ENCODE measurements at regions not wholly inside any gene's neighbourhood (a gene's known extent, or its start where the extent isn't known, plus 50 kb on each side); places are given as distances from the start of the nearest gene placed in this dataset.

DNA sequence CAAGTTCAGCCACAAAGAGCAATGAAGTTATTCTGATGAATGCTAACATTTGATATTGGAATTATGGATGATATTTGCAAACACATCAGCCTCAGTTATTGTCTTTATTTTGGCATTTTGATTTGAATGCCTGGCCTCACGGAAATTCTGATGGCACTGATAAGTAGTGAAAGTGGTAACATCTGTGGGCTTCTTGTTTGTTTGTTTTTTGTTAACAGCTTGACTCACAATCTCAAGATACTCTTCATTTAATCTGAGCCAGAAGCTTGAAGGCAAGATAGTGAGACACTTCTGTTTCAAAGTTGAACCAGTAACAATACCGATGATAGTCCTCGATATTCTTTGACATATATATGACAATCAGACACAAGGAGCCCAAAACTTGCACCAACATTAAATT is 182.9 kb upstream of the NFIA start:
- WGBS (ENCODE audit: insufficient coverage, low lambda C conversion rate), result 60% methylated on average over 1 of the region's 3 CpGs
- H3K9me3 ChIP-seq (ENCODE audit: control insufficient read depth, low read depth, low read length), result no peaks in the 10 kb centered on the region
- H3K27me3 ChIP-seq (ENCODE audit: control insufficient read depth, insufficient read depth, low read length), result no peaks in the 10 kb centered on the region
- no peak overlapping the region for H3K4me3 ChIP-seq (ENCODE audit: low read length)
- no peaks in the 10 kb centered on the region for H3K36me3 ChIP-seq (ENCODE audit: control insufficient read depth, insufficient read depth, low read length)
- H3K4me1 ChIP-seq (ENCODE audit: control insufficient read depth, insufficient read depth, low read length), result peaks cover 8% of the 10 kb centered on the region
- H3K27ac ChIP-seq (ENCODE audit: low read length), result no peak overlapping the region
- DNase-seq, result no peak

DNA sequence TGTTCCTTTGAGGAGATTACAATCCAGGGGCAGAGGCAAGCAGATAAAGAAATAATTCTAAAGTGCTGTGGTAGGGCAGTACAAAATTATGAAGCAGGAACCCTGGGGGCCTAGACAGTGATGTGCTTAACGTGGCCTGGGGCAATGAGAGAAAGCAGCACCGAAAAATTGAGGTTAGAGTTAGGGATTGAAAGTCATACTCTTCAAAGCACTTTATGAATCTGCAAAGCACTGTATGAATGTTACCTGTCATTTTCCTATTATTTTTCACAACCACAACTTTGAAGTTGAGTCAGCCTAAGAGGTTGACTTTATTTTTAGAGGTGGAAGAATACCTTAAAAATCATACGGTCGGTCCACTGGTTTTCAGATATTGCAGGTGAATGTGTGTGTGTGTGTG is 183.4 kb upstream of the NFIA start:
- DNase-seq, result no peak
- no CpG with 5 or more reads among the region's 4 CpGs for WGBS (ENCODE audit: insufficient coverage, low lambda C conversion rate)

DNA sequence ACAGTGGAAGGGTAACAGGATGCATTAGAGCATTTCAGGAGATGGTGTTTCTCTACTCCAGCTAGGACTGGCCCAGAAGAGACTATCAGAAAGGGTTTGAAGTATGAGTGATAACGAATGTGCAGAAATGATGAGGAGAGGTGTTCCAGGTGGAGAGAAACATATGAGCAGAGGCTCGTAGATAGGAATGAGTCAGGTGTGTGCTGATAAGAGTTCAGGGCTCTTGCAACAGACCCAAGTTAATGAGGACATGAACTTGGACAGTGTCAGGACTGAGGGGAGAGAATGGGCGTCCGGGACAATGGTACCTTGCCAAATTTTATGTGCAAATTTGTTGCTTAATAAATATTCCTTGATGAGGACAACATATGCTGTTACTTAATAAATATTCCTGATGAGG is 183.9 kb upstream of the NFIA start:
- Histone ChIP-seq H3K36me3 (ENCODE audit: control insufficient read depth, insufficient read depth, low read length) (no peaks in the 10 kb centered on the region), H3K27ac (ENCODE audit: low read length) (peak overlapping the region; percentile 57), H3K4me3 (ENCODE audit: low read length) (no peak overlapping the region), H3K27me3 (ENCODE audit: control insufficient read depth, insufficient read depth, low read length) (no peaks in the 10 kb centered on the region), H3K4me1 (ENCODE audit: control insufficient read depth, insufficient read depth, low read length) (peaks cover 8% of the 10 kb centered on the region), H3K9me3 (ENCODE audit: control insufficient read depth, low read depth, low read length) (no peaks in the 10 kb centered on the region)
- DNase-seq, result peak; percentile 71 to 85
- WGBS (ENCODE audit: insufficient coverage, low lambda C conversion rate), result 33% methylated on average over 1 of the region's 4 CpGs

More for the DNA sequence above, 183.4 kb upstream of the NFIA start:
- Histone ChIP-seq H3K4me1 (ENCODE audit: control insufficient read depth, insufficient read depth, low read length) (peaks cover 8% of the 10 kb centered on the region), H3K27ac (ENCODE audit: low read length) (peak overlapping the region; percentile 57), H3K4me3 (ENCODE audit: low read length) (no peak overlapping the region), H3K36me3 (ENCODE audit: control insufficient read depth, insufficient read depth, low read length) (no peaks in the 10 kb centered on the region), H3K9me3 (ENCODE audit: control insufficient read depth, low read depth, low read length) (no peaks in the 10 kb centered on the region), H3K27me3 (ENCODE audit: control insufficient read depth, insufficient read depth, low read length) (no peaks in the 10 kb centered on the region)

DNA sequence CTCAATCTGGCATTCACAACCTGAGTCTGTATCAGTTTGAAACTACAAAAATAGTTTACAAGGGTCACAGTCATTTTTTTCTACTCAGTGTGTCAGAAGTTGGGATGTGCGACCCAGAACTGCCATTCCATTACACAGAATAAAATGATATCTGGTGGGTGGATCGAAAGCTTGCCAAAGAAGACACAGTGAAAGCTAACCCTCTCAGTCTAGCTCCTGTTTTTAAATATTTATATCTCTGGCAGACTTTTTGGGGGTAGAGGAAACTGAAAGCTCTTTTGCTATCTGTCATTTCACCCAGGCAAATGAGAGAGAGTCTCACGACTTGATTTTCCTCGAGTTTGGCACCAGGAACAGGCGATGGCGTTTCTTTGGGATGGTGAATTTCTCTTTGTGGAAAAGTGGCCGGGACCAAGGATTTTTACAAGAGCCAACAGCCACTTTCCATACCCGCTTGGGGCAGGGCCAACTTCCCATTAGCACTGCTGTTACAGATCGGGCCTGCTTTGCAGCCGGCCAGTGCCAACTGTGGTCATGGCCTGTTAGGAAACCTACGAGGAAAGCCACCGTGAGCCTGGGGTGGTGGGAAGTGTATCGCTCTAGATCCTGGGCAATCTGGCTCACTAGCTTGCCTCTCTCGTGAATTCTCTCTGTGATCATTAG is 185.5 kb upstream of the NFIA start:
- H3K4me3 ChIP-seq (ENCODE audit: low read length), result no peak overlapping the region
- no peaks in the 10 kb centered on the region for H3K27me3 ChIP-seq (ENCODE audit: control insufficient read depth, insufficient read depth, low read length)
- H3K9me3 ChIP-seq (ENCODE audit: control insufficient read depth, low read depth, low read length), result no peaks in the 10 kb centered on the region
- no peak overlapping the region for H3K27ac ChIP-seq (ENCODE audit: low read length)
- WGBS (ENCODE audit: insufficient coverage, low lambda C conversion rate), result 92% methylated on average over 2 of the region's 14 CpGs
- no peak for DNase-seq
- H3K4me1 ChIP-seq (ENCODE audit: control insufficient read depth, insufficient read depth, low read length), result peaks cover 8% of the 10 kb centered on the region
- H3K36me3 ChIP-seq (ENCODE audit: control insufficient read depth, insufficient read depth, low read length), result no peaks in the 10 kb centered on the region

DNA sequence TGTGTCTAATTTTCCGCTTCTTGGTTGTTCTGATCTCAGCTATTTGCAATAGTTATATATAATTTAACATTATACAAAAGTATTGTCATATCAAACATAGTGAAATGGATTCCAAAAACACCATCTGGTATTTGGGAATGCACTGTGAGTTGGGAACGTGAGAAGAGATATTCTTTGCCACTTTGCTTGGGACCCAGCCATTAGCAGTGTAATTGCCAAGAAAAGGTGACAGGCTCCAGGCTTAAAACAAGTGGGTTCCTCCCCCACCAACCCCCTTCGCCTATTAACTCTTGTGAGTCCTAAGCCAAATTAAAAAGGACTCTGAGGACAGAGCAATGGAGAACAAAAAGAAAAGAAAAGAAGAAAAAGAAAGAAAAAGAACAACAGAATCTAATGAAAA is 186.7 kb upstream of the NFIA start:
- Histone ChIP-seq H3K9me3 (ENCODE audit: control insufficient read depth, low read depth, low read length) (no peaks in the 10 kb centered on the region), H3K27ac (ENCODE audit: low read length) (no peak overlapping the region), H3K27me3 (ENCODE audit: control insufficient read depth, insufficient read depth, low read length) (no peaks in the 10 kb centered on the region), H3K36me3 (ENCODE audit: control insufficient read depth, insufficient read depth, low read length) (no peaks in the 10 kb centered on the region), H3K4me1 (ENCODE audit: control insufficient read depth, insufficient read depth, low read length) (peaks cover 8% of the 10 kb centered on the region), H3K4me3 (ENCODE audit: low read length) (no peak overlapping the region)
- DNase-seq, result no peak
- WGBS (ENCODE audit: insufficient coverage, low lambda C conversion rate), result 100% methylated on average over 1 of the region's 3 CpGs

DNA sequence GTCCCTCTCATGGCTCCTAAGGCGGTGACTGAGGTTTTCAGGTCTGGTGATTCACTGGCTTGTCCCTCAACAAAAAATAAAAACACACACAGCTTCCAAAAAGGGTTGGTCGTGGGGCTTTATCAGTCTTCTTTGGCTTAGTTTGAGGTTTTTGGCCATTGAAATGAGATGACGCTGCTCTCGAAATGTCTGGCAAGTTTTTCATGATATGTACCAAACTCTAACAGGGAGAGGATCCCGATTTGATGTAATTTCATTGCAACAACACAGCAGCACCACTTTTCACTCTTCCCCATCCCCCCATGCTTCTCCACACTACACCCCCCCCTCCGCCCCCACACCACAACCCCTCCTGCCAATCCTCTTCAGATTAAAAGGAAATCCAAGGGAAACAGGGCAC is 187.1 kb upstream of the NFIA start:
- Histone ChIP-seq H3K36me3 (ENCODE audit: control insufficient read depth, insufficient read depth, low read length) (no peaks in the 10 kb centered on the region), H3K9me3 (ENCODE audit: control insufficient read depth, low read depth, low read length) (no peaks in the 10 kb centered on the region), H3K4me1 (ENCODE audit: control insufficient read depth, insufficient read depth, low read length) (peaks cover 8% of the 10 kb centered on the region), H3K27me3 (ENCODE audit: control insufficient read depth, insufficient read depth, low read length) (no peaks in the 10 kb centered on the region), H3K4me3 (ENCODE audit: low read length) (no peak overlapping the region), H3K27ac (ENCODE audit: low read length) (no peak overlapping the region)
- WGBS (ENCODE audit: insufficient coverage, low lambda C conversion rate), result 100% methylated on average over 1 of the region's 6 CpGs
- no peak for DNase-seq

DNA sequence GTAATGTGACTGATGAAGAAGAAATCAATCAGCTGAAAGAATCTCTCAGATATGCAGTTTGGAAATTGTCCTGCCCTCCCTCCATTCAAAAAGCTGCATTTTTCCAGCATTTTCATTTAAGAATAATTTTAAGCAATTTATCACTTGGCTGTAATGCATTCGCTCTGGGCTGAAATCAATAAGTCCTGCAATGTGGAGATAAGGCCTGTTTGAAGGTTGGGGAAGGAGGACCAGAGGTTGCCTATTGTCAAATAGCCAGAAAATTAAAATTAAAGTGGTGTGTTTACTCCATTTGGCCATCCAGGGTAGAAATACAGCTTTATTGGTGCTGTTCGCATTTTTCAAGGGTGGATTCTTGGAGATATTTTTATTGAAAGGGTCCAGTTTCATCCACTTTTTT is 187.6 kb upstream of the NFIA start:
- no peak overlapping the region for H3K4me3 ChIP-seq (ENCODE audit: low read length)
- no peaks in the 10 kb centered on the region for H3K36me3 ChIP-seq (ENCODE audit: control insufficient read depth, insufficient read depth, low read length)
- no peak for DNase-seq
- WGBS (ENCODE audit: insufficient coverage, low lambda C conversion rate), result no CpG with 5 or more reads among the region's 2 CpGs
- peaks cover 8% of the 10 kb centered on the region for H3K4me1 ChIP-seq (ENCODE audit: control insufficient read depth, insufficient read depth, low read length)
- H3K27me3 ChIP-seq (ENCODE audit: control insufficient read depth, insufficient read depth, low read length), result no peaks in the 10 kb centered on the region
- no peak overlapping the region for H3K27ac ChIP-seq (ENCODE audit: low read length)
- no peaks in the 10 kb centered on the region for H3K9me3 ChIP-seq (ENCODE audit: control insufficient read depth, low read depth, low read length)

DNA sequence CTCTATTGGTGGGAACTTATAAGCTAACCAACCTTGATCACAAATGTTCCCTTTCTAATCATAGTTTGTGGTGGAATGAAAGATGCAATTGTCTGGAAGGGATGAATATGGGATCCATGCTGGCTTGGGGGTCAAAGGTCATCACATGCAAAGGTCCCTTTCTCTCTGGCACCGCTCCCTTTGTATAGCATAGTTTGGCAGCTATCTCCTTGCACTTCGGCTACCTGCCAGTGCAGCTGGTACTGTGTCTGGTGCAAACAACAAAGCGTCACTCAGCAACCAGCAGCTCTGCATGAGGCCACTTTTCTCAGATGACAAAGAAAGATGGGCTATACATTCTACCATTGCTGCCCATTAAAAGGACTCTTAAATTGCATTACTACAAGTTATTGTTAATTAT is 188.2 kb upstream of the NFIA start:
- Histone ChIP-seq H3K27me3 (ENCODE audit: control insufficient read depth, insufficient read depth, low read length) (no peaks in the 10 kb centered on the region), H3K36me3 (ENCODE audit: control insufficient read depth, insufficient read depth, low read length) (no peaks in the 10 kb centered on the region), H3K9me3 (ENCODE audit: control insufficient read depth, low read depth, low read length) (no peaks in the 10 kb centered on the region), H3K4me1 (ENCODE audit: control insufficient read depth, insufficient read depth, low read length) (peaks cover 8% of the 10 kb centered on the region), H3K4me3 (ENCODE audit: low read length) (no peak overlapping the region), H3K27ac (ENCODE audit: low read length) (no peak overlapping the region)
- no CpG with 5 or more reads among the region's 3 CpGs for WGBS (ENCODE audit: insufficient coverage, low lambda C conversion rate)
- peak in 1 of 2 donors; percentile 18 for DNase-seq

DNA sequence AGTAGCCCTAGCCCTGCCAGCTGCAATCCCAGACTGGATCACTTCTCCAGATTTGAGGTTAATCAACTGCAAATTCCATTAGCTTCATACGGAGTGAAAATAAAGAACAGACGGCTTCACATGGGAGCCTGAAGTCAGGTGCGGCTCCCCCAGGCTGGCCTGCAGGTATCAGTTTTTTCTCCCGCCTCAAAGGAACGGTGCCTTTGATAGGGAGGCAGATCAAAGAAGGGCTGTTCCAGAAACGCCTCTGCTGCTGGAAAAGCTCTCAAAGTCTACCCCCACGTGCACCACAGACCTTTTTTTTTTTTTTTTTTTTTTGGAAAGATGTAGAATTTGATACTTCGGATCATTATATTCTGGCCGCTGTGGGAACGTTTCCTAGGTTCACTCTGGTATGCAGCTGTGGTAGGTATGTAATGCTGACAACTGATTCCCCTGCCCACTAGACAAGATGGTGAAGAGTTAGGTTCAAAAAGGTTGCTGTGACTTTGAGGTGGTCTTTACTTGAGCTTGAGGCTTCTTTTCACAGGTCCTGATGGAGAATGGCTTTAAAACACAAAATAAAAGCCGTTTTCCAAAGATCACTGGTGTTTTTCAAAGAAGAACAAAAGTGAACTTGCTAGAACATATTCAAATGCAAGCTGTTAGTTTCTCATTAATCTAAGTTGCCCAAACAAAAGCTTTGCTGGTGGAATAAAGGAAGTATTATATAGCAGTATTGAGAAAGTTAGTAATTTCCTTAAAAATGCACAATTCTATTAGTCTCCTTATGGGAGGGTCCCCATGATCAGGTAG is 189.0 kb upstream of the NFIA start:
- no peak overlapping the region for H3K4me3 ChIP-seq (ENCODE audit: low read length)
- no CpG with 5 or more reads among the region's 11 CpGs for WGBS (ENCODE audit: insufficient coverage, low lambda C conversion rate)
- peak in 1 of 2 donors; percentile 28 for DNase-seq
- no peak overlapping the region for H3K27ac ChIP-seq (ENCODE audit: low read length)
- no peaks in the 10 kb centered on the region for H3K27me3 ChIP-seq (ENCODE audit: control insufficient read depth, insufficient read depth, low read length)
- no peaks in the 10 kb centered on the region for H3K36me3 ChIP-seq (ENCODE audit: control insufficient read depth, insufficient read depth, low read length)
- peaks cover 4% of the 10 kb centered on the region for H3K4me1 ChIP-seq (ENCODE audit: control insufficient read depth, insufficient read depth, low read length)
- H3K9me3 ChIP-seq (ENCODE audit: control insufficient read depth, low read depth, low read length), result no peaks in the 10 kb centered on the region

DNA sequence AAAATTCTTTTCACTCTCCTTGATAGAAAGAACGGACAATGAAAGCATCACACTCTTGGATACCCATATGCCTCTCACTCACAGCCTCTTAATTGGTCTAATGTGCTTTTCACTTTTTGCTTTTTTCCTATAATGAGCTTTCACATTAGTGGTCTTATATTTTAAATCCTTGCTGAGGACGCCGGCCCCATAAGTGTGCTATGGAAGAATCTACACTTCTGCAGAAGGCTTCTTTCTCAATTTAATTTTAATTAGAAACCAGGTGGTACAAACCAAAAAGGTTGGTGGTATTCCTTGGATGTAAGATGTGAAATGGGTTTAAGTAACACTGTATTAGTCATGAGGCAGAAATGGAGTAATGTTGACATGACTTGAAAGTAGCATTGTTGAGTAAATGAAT is 190.6 kb upstream of the NFIA start:
- H3K27ac ChIP-seq (ENCODE audit: low read length), result no peak overlapping the region
- DNase-seq, result no peak
- WGBS (ENCODE audit: insufficient coverage, low lambda C conversion rate), result 100% methylated on average over 2 of the region's 3 CpGs
- no peak overlapping the region for H3K4me3 ChIP-seq (ENCODE audit: low read length)
- no peaks in the 10 kb centered on the region for H3K27me3 ChIP-seq (ENCODE audit: control insufficient read depth, insufficient read depth, low read length)
- H3K9me3 ChIP-seq (ENCODE audit: control insufficient read depth, low read depth, low read length), result no peaks in the 10 kb centered on the region
- H3K4me1 ChIP-seq (ENCODE audit: control insufficient read depth, insufficient read depth, low read length), result peaks cover 4% of the 10 kb centered on the region
- H3K36me3 ChIP-seq (ENCODE audit: control insufficient read depth, insufficient read depth, low read length), result no peaks in the 10 kb centered on the region

DNA sequence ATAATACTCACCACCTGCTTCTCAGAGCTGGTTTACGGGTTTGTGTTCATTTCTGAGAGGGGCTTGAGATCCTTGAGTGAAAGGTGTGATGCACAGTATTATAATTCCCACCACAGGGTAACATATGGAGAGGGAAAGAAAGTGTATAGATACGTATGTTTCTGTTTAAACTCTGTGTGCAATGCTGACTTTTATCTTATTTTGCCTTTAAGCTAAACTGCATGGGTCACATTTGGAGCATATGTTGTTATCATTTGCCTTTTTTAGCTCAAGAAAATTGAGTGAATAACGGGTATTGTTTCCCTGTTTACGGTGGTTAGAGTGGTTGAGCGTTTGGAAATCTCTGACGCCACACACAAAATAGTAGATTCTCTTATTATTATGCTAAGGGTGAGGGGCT is 191.1 kb upstream of the NFIA start:
- Histone ChIP-seq H3K9me3 (ENCODE audit: control insufficient read depth, low read depth, low read length) (no peaks in the 10 kb centered on the region), H3K36me3 (ENCODE audit: control insufficient read depth, insufficient read depth, low read length) (no peaks in the 10 kb centered on the region), H3K27me3 (ENCODE audit: control insufficient read depth, insufficient read depth, low read length) (no peaks in the 10 kb centered on the region), H3K4me3 (ENCODE audit: low read length) (no peak overlapping the region), H3K27ac (ENCODE audit: low read length) (no peak overlapping the region), H3K4me1 (ENCODE audit: control insufficient read depth, insufficient read depth, low read length) (peaks cover 6% of the 10 kb centered on the region)
- 80% methylated on average over 1 of the region's 6 CpGs for WGBS (ENCODE audit: insufficient coverage, low lambda C conversion rate)
- no peak for DNase-seq

Measured in large intestine (tissue), 3 donors.